T-helper 9 cell (primary cell): ENCODE measurements at regions not wholly inside any gene's neighbourhood (a gene's known extent, or its start where the extent isn't known, plus 50 kb on each side); places are given as distances from the start of the nearest gene placed in this dataset.
"Not testable (repeated sequence)": the region's sequence is repeated elsewhere in the genome, so short reads cannot be mapped to it uniquely, and the experiment has no call there.

Experiments
- DNase-seq: peaks from one replicate; pipeline ENCODE4 v3.0.0-alpha.2; 2020

GRCh38 chr6:54564188-54564587 is 255.9 kb downstream of the TINAG start:
- DNase-seq, result not testable (repeated sequence)

GRCh38 chr6:54574671-54575070 is 266.4 kb downstream of the TINAG start:
- DNase-seq, result no peak

GRCh38 chr6:54578261-54578660 is 268.3 kb upstream of the FAM83B start:
- no peak for DNase-seq

GRCh38 chr6:54579011-54579410 is 267.6 kb upstream of the FAM83B start:
- no peak for DNase-seq

DNA sequence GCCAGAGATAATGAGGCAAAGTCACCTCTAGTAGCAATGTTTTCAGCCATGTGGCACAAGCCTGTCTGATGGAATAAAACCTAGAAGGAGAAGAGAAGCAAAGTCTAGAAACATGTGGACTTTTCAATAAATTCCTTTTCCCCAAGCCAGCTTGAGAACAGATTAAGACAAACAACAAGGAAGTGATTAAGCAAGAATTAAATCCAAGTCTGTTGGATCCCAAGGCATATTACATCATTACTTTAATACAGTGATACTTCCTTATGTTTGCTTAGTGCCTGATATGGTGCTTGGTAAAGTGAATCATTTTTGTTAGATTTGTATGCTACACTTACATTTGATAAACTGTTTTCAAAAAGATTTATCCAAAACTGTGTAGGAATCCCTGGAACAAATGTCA is 260.3 kb upstream of the FAM83B start:
- no peak for DNase-seq

DNA sequence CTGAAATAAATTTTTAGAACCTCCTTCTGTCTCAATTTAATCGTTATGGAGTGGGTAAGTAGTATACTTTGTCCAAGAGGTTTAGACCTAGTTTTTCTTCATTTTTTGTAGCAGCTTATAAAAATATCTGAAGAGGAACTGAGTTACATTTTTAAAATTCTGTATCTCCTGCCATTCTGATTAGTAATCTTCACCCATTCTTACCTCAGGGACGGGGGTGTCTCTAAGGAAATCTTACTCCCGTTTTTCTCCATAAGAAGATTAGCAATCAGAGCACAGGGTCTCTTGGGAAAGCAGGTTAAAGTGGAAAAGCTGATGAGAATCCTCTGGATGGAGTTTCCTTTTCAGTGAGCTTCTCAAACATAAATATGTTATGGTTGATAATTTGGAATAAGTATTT is 259.3 kb upstream of the FAM83B start:
- no peak for DNase-seq

DNA sequence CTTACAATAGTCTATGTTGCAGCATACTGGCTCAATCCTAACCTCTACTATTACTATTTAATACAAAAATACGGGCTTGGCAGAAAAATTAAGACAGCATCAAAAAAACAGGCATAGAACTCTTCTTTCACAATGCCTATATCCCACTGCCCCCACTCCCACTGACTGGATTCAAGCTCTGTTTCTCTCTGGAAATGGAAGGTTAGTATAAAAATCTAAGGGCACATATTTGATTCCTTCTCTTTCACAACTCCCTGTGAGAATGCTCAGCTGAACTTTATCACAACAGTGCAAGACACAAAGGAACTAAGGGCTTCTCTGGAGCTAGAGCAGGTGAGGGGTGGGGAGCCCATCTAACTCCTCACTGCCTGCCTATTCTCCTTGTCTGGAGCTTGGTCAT is 258.4 kb upstream of the FAM83B start:
- DNase-seq, result no peak

DNA sequence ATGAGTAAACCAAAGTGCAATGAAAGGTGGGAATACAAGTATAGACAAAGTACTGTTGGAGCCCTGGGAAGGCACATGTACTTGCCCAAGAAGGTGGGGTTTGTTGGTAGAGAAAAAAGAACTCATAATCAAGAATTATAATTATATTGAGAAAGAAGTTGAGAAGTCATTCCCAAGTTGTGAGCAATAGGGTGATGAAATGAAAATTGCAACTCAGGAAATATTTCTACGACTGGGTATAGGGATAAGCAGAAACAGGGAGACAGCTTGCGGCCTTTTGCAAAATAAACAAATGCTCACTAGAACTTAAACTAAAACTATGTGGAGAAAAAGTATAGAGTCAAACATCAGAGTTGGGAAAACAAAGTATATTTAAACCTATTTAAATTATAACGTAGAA is 250.7 kb upstream of the FAM83B start:
- DNase-seq, result no peak

DNA sequence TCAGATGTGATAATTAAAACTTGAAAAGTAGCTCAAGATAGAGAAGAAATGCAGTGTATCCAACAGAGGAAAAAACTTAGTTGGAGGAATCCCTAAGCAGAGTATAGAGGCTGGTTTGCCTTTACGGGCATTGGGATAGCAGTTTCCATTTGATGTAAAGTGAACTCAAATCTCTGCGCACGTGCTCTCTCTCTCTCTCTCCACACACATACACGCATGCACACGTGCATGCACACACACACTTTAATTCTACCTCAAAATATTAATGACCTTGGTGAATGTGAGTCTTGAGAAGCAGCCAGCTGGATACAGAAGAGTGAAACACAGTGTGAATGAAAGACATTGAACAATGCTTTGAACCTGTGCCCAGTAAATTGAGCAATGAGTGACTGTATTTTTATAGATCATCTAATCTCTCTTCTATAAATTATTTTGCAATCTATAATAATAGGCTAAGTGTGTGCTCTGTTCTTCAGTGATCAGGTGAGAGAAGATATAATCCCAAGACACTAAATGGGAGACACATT is 247.7 kb upstream of the FAM83B start:
- no peak for DNase-seq

DNA sequence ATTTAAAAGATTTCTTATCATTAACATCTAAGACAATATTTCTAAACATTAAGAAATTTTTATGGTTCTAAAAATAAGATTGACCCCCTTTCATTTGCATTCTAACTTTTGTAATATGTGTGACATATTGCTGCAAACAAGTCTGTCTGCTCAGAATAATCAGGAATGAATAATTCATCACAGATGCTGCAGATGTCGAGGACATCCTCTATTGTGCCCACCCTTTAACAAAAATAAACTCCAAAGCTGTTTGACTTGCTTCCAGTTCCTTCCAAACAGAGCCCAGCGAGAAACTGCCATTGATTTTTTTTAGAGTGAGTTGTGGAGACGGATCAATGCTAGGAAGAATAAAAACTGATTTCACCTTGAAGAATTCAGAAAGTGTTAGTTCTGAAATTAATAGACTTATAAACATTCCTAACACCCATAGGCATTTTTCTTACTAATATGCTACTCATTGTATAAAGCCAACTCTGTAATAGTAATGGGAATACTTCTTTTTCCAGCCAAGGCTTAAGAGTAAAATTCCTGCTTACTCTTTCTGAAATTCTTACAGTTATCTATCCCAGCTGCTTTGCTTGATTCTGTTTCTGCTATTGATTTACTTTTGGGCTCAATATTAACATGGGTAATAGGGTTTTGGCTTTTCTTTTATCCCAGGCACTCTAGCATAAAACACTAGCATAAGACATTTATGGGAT is 244.8 kb upstream of the FAM83B start:
- no peak for DNase-seq

DNA sequence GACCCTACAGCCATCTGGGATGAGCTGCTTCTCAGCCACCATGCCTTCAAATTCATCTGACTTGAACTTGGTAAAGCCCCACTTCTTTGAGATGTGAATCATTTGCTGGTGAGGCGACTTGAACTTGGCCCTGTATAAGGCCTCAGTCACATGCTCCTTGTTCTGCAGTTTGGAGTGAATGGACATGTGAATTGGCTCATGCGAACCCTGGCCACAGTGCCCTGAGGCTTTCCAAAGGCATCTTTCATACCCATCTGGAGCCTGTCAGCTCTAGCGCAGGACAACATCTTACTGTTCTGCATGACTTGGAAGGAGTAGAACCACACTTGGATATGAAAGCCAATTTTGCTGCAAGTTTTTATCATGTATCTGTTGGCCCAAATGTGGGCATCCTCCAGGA is 244.0 kb upstream of the FAM83B start:
- no peak for DNase-seq

DNA sequence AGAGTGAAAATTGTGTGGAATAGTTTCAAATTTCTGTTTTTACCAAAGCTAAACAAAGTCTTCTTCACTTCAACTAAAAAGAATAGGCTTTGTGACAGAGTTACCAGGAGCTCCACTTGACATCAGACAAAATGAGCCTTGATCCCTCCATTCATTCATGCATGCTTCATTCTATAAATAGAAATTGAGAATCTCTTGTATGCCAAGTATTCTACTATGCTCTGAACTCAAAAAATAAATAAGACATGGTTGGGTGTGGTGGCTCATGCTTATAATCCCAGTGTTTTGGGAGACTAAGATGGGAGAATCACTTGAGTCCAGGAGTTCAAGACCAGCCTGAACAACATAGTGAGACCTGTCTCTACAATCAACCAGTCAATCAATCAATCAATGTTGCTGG is 236.6 kb upstream of the FAM83B start:
- DNase-seq, result no peak

GRCh38 chr6:54613596-54613995 is 233.0 kb upstream of the FAM83B start:
- no peak for DNase-seq

GRCh38 chr6:54614499-54615195 is 231.9 kb upstream of the FAM83B start:
- no peak for DNase-seq

GRCh38 chr6:54617730-54618129 is 228.8 kb upstream of the FAM83B start:
- no peak for DNase-seq

- DNase-seq, result no peak
Measured at GRCh38 chr6:54618572-54618971, 228.0 kb upstream of the FAM83B start.

DNA sequence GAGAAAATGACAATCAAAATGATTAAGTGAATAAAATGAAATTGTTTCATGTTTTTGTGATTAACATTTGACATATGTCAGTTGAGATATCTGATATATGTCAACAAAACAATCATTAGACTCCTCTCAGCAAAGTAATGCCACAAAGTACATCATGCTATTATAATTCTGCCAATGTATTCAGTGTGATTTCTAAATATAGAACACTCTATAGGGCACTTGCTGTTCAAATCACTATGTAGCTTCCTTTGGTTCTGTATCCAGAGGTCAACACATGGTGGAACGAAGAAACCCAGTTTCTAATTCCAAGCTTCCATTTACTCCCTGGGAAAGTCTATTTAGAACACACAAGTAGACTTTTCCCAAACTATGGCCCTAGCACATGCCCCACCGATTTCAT is 227.5 kb upstream of the FAM83B start:
- no peak for DNase-seq

DNA sequence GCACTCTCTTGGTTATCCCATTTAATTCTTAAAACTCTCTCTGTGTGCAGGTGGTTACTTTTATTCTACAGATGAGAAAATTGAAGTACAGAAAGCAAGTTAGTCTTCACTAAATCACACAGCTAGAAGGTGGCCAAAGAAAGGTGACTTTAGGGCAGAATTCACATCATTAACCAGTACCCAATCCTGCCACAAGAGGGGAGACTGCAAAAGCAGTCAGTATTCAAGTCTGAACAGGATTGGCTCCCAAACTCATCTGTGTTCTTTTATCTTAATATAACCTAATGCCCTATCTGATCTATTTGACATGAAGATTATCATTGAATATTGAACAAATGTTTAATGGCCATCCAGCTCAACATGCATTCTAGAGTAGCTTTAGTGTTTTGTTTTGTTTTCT is 225.3 kb upstream of the FAM83B start:
- no peak for DNase-seq

- DNase-seq, result no peak
Measured at GRCh38 chr6:54624216-54624615, 222.4 kb upstream of the FAM83B start.

GRCh38 chr6:54624779-54625178 is 221.8 kb upstream of the FAM83B start:
- no peak for DNase-seq

DNA sequence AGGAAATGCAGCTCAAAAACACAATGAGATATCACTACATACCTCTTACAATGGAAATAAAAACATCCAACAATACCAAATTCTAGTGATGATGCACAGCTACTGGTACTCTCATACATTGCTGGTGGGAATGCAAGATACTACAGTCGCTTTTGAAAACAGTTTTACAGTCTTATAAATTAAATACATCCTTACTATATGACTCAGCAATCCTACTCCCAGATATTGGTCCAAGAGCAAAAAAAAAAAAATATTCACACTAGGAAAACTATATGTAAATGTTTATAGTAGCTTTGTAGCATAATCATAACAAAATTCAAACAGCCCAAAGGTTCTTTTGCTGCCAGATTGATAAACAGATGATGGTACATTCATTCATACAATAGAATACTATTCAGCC is 217.4 kb upstream of the FAM83B start:
- DNase-seq, result no peak

GRCh38 chr6:54632984-54633565 is 213.5 kb upstream of the FAM83B start:
- no peak for DNase-seq

- DNase-seq, result no peak
Measured at GRCh38 chr6:54633601-54634000, 213.0 kb upstream of the FAM83B start.

- no peak for DNase-seq
Measured at GRCh38 chr6:54640911-54641310, 205.7 kb upstream of the FAM83B start.
